C1 segment of cervical spinal cord (tissue), 14 donors: ENCODE measurements at regions not wholly inside any gene's neighbourhood (a gene's known extent, or its start where the extent isn't known, plus 50 kb on each side); places are given as distances from the start of the nearest gene placed in this dataset.
"Not testable (repeated sequence)": the region's sequence is repeated elsewhere in the genome, so short reads cannot be mapped to it uniquely, and the experiment has no call there.

Experiments
- DNase-seq, 14 donors: peaks; one replicate each; lab custom pipeline; 2025; lab: John Stamatoyannopoulos, UW

DNA sequence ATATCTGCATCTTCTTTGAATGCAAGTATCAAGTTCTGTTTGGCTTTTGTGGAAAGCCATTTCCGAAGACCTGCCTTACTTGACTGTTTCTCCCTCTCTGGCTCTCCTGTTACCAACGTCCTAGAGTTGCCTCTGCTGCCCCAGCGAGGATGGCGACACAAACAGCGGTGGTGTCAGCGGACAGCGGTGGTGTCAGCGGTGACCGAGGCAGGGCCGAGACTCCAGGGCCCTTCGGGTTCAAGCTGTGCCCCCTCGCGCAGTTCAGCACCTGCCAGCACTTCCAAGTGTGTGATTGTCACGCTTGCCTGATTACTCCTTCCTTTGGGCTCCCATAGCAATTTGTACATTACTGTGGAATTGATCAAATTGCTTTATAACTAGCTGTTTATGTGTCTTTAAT is 336.9 kb upstream of the FAT1 start:
- DNase-seq: no peak

GRCh38 chr4:187063251-187063650 is 339.6 kb upstream of the FAT1 start:
- DNase-seq: no peak

- no peak for DNase-seq
Measured at GRCh38 chr4:187064033-187064432, 340.4 kb upstream of the FAT1 start.

DNA sequence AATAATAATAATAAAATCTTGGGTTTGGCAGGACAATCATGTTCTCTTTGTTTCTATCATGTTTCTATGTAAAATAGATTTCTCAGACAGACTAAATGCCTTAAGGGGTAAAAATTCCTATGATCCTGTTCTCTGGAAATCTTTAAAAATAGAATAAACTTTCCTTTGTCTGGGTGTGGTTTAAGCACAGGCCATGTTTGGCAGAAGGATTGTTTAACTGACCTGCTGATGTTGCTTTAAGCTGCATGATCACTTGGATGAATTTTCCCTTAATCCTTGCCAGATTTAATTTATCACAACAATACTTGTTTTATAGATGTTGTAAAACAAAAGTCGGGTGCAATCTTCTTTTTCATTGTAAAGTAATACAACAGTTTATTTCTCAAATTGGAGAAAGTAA is 341.7 kb upstream of the FAT1 start:
- DNase-seq: no peak

DNA sequence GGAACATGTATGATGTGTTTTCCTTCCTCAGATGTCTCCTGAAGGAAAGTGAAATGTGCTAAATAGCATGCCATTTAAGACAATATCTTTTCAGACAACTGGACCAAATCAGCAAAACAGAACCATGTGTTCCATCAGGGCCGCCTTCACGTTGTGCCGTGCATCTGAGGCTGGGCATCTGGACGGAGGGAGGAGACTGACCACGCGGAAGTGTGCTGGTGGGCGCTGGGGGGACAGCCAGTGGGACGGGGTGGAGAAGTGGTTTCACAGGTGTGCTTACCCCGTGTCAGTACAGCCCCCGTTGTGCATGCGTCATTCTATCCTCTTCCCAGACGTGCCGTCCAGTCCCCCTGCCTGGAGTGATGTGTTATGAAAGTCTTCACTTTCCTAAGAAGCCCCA is 342.1 kb upstream of the FAT1 start:
- DNase-seq: no peak

DNA sequence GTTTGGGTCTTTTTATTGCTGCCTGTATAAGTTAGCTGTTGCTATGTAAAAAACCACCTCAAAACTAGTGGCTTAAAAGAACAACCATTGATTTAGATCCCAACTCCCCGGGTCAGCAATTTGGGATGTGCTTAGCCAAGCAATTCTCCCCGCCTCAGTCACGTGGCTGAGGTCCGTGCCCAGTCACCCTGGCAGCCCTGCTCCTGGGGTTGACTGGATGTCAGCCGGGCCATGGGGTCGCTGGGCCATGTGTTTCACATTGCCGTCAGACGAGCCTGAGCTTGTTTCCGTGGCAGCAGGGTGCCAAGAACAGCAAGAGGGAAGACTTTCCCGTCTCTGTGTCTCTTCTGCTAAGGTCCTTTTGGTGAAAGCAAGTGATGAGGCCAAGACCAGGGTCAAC is 345.7 kb upstream of the FAT1 start:
- DNase-seq: no peak

- DNase-seq: no peak
Measured at GRCh38 chr4:187070158-187070557, 346.5 kb upstream of the FAT1 start.

DNA sequence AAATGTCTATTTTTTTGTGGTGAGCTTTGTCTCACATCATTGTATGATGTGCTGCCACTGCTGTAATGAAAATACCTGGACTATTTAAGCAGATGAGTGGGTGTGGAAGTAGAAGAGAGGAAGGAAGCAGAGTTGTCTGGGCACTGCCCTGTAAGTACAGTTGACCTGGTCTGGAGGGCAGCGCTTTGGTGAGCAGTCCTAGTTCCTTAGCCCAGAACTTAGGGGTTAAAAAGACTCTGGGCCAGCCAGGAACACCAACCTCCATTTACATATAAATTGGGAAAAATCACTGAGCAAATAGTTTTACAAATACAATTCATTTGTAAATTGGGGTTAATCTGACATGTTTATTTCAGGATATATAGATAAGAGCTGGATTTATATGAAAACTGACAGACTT is 347.1 kb upstream of the FAT1 start:
- no peak for DNase-seq

DNA sequence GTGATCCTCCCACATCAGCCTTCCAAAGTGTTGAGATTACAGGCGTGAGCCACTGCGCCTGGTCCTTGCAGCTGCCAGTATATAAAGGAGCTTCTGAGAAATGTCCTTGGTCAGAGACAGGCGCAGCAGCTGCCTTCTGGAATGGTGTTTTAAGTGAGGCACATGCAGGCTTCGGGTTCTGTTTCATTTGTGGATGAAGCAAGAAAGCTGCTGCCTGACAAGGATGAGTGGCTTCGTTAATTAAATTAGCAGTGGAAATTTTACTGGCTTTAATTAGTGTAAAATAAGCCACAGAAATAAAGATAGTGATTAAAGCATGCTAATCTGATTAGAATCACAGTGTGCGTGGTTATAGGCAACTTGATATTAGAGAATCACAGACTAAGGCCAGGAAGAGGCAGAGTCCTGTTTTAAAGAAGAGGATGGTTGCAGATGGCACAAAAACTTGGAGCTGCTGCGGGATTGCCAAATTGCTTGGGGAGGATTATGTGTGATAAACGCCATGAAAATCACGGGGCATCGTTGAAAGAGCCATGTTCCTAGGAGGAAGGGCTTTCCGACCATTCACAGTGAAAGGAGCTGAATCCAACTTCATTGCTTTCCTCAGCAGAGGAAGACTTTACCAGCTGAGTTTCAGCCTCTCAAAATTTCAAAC is 348.4 kb upstream of the FAT1 start:
- DNase-seq: no peak

DNA sequence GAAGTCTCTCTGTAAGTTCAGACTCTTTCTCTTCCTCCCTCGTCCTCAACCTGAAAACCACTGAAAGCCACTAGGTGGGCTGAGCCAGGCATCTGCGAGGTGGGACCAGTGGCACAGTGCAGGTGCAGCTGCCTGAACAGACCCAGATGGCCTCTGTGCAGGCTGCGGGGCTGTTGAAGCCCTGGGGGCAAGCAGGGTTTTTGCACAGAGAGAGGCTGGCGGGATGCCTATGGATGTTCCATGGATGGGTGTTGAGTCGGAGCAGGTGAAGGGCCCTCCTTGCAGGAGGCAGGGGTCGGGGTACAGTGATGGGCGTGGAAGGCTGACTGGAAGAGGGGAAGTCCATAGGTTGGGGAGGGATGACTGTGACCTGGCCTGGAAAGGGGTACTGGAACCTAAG is 350.2 kb upstream of the FAT1 start:
- no peak for DNase-seq

GRCh38 chr4:187075514-187075913 is 351.9 kb upstream of the FAT1 start:
- DNase-seq: no peak

GRCh38 chr4:187077744-187078401 is 354.2 kb upstream of the FAT1 start:
- DNase-seq: no peak

DNA sequence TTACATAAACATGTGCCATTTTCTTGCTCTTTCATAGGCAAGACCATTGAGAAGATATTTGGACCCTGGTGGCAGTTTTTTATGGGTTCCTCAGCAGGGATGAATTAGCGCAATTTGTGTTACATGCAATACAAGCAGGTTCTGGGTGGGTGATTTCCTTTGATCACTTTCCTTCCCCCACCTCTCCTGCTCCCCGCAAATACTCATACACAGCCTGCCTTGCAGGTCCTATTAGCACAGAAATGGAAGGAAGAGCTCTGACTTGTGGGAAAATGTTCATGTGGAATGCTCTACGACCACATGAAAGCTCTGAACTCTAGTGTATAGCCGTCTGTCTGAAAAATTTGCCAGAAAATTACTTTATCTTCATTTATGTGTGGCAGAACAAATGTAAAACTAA is 361.0 kb upstream of the FAT1 start:
- DNase-seq: no peak

DNA sequence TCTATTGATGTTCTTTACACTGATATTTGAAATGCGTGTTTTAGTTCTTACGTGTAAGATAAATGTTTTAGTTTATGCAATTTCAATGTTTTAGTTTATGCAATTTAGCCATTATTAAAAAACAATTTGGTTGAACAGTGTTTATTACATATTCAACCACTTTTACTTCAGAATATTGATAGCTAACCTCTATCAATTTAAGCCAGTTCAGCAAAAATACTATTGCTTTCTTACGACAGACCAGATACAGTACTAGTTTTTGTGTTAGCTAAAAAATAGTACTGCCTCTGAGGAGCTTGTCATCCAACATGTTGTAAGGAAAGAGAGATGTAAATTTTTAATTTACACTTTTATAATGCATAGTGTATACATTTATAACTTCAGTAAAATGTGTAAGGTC is 361.7 kb upstream of the FAT1 start:
- no peak for DNase-seq

DNA sequence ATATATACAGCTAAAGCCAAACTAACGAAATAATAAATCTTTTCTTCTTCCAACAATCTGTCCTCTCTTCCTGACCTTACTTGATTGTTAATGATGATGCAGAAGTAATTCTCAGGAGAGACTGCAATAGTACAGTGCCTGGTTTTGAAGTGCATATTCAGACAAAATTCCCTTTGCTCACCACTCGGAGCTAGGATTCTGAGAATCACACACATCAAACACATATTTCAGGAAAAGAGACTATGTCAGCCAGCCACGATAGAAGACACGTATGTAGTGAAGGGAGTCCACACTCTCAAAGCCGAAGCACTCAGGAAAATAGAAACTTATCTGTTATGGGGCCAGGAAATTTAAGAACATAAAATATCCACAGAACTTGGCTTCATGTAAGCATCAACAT is 362.5 kb upstream of the FAT1 start:
- DNase-seq: no peak

- no peak for DNase-seq
Measured at GRCh38 chr4:187088070-187088799, 364.6 kb upstream of the FAT1 start.

- DNase-seq: no peak
Measured at GRCh38 chr4:187090401-187090800, 366.7 kb upstream of the FAT1 start.

DNA sequence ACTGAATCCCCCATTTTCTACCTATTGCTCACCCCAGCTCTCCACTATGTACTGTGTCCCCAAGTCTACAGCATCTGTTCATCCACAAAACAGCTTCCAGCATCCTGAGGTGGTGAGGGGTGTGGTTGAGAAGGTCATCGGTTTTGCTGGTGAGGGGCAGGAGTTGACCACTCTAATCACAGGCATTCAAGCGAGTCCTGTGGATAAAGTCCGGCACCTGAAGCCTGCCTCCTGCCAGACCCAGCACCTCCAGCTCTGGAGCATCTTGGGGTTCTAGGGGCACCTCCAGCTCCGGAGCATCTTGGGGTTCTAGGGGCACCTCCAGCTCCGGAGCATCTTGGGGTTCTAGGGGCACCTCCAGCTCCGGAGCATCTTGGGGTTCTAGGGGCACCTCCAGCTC is 367.2 kb upstream of the FAT1 start:
- DNase-seq: not testable (repeated sequence)

- DNase-seq: no peak
Measured at GRCh38 chr4:187094144-187094543, 370.5 kb upstream of the FAT1 start.

- no peak for DNase-seq
Measured at GRCh38 chr4:187098429-187098828, 374.8 kb upstream of the FAT1 start.

DNA sequence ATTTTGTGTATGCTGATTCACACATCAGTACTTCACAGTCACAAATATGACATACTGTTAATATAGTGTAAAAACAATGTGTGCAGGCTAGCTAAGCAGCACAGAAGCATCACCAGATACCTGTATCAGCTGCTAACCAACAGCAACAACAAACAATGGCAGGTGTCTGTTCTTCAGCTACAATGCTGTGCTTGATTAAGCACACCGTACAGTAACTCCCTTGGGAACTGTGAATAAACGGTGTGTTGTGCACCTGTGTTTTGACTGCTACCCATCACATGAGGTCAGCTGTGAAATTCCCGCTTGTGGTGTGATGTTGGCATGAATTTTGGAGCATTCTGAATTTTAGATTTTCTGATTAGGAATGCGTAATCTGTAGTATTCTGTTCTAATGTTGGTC is 379.7 kb upstream of the FAT1 start:
- DNase-seq: no peak

GRCh38 chr4:187108845-187109244 is 385.2 kb upstream of the FAT1 start:
- no peak for DNase-seq

DNA sequence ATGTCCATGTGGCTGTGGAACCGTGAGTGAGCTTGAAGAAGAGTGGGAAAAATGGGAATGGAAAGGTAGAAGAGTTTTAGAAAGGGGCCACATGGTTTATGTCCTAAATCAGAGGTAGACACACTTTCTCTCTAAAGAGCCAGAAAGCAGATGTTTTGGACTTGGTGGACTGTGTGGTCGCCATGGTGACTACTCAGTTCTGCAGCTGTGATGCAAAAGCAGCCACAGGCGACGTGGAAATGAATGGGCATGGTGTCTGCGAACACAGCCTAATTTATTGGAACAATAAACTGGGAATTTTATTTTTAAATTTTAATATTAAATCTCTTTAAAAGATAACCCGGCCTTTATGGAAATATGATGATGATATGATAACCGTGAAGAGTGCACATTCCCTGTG is 386.0 kb upstream of the FAT1 start:
- no peak for DNase-seq
